ENCODE measurements at regions not wholly inside any gene's neighbourhood (a gene's known extent, or its start where the extent isn't known, plus 50 kb on each side); places are given as distances from the start of the nearest gene placed in this dataset.

- no peak for TF ChIP-seq POLR2A (IDR thresholded peaks at IDR 0.05; ENCODE audit: low read depth, low read length)
- no peak for TF ChIP-seq POLR2AphosphoS5 (IDR thresholded peaks at IDR 0.05; ENCODE audit: low read depth, low read length)
Observed at GRCh38 chr6:25169553-25169952, 109.6 kb upstream of the CARMIL1 start.
